Common myeloid progenitor, CD34-positive (primary cell): ENCODE measurements at regions not wholly inside any gene's neighbourhood (a gene's known extent, or its start where the extent isn't known, plus 50 kb on each side); places are given as distances from the start of the nearest gene placed in this dataset.

ENCODE experiments used
- CTCF ChIA-PET: fragments of 350-600 bp; sonication (Branson Sonifier 250); formaldehyde crosslinking; loops from one replicate; lab custom pipeline; 2021; ENCODE audit warnings: antibody characterized with exemption; lab: Charles Lee
- POLR2A ChIA-PET: fragments of 350-600 bp; sonication (Branson Sonifier 250); formaldehyde crosslinking; loops from one replicate; lab custom pipeline; 2021; ENCODE audit warnings: antibody characterized with exemption; lab: Charles Lee
- DNase-seq, 3 donors: peaks; one replicate each; pipeline versions ENCODE4 v3.0.0 to v3.0.0-alpha.2; 2013
- H3K27ac ChIP-seq, 2 experiments: 1 replicate in 1 of 2; 2 replicates in 1 of 2; pipeline ENCODE4 v1.7.0; 2013; ENCODE audit warnings: inconsistent platforms in 2 of 2, low read length in 2 of 2, mild to moderate bottlenecking in 2 of 2, low read depth in 1 of 2, moderate library complexity in 1 of 2; ENCODE audit not compliant: severe bottlenecking in 2 of 2, insufficient read depth in 1 of 2, poor library complexity in 1 of 2
- H3K27me3 ChIP-seq, 5 experiments: replicated peaks in 2 of 5; 1 replicate in 3 of 5; 2 replicates in 2 of 5; pipeline versions ENCODE4 v1.6.1 to v1.7.0; 2013; ENCODE audit warnings: low read length in 4 of 5, mild to moderate bottlenecking in 2 of 5, moderate library complexity in 2 of 5, inconsistent platforms in 1 of 5; ENCODE audit not compliant: insufficient read depth in 5 of 5, control insufficient read depth in 4 of 5
- H3K36me3 ChIP-seq, 4 experiments: 1 replicate in 2 of 4; 2 replicates in 2 of 4; pipeline versions ENCODE4 v1.6.1 to v1.7.0; 2013; ENCODE audit warnings: low read length in 3 of 4, control low read depth in 1 of 4, mild to moderate bottlenecking in 1 of 4; ENCODE audit not compliant: control insufficient read depth in 4 of 4, insufficient read depth in 4 of 4
- H3K4me1 ChIP-seq, 4 experiments: 1 replicate in 3 of 4; 2 replicates in 1 of 4; pipeline versions ENCODE4 v1.6.1 to v1.7.1; 2013; ENCODE audit warnings: low read length in 3 of 4, mild to moderate bottlenecking in 3 of 4, control low read depth in 1 of 4, inconsistent platforms in 1 of 4, moderate library complexity in 1 of 4; ENCODE audit not compliant: control insufficient read depth in 4 of 4, insufficient read depth in 4 of 4; ENCODE audit errors: control extremely low read depth in 1 of 4
- H3K4me3 ChIP-seq, 7 experiments: 1 replicate in 4 of 7; 2 replicates in 3 of 7; pipeline versions ENCODE4 v1.5.1 to v1.7.0; 2013; ENCODE audit warnings: mild to moderate bottlenecking in 7 of 7, low read length in 6 of 7, moderate library complexity in 6 of 7, inconsistent platforms in 2 of 7, low read depth in 2 of 7, control low read depth in 1 of 7; ENCODE audit not compliant: insufficient read depth in 4 of 7, control insufficient read depth in 1 of 7; ENCODE audit errors: extremely low read depth in 1 of 7
- H3K9me3 ChIP-seq, 5 experiments: 1 replicate in 4 of 5; 2 replicates in 1 of 5; pipeline versions ENCODE4 v1.6.1 to v1.7.1; 2013; ENCODE audit warnings: low read length in 4 of 5, mild to moderate bottlenecking in 2 of 5, inconsistent platforms in 1 of 5, low read depth in 1 of 5, moderate library complexity in 1 of 5; ENCODE audit not compliant: control insufficient read depth in 4 of 5, insufficient read depth in 2 of 5; ENCODE audit errors: control extremely low read depth in 1 of 5
- WGBS: methylation state at CpG from one replicate; pipeline ENCODE4 v1.1.5; 2013; ENCODE audit not compliant: insufficient coverage; 5-methylcytosine and 5-hydroxymethylcytosine counted together

DNA sequence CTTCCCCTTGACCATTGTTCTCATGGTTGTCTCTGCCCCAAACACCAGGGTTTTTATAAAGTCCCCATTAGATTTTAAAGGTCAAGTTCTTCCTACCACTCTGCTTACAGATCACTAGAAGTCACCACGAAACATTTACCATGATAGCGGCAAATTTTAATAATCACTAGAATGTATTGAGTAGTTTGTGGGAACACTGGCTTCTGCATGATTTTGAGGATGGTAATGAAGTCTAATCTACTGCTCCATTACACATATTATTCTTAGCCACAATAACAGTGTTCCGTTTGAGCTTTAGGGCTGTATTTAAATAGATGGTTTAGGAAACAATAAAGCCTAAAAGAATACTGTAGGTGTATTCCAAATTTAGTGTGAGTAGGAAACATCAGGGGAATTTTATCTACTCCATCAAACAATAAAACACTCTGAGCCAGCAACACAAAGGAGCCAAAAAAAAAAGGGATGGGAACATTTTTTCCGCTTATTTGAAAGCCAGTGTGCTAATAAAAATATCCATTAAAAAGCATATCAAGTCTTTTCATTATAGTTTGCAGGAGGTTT lies 49.7 kb downstream of the KLF12 start:
- H3K4me3 ChIP-seq: no peak overlapping the region
- H3K27ac ChIP-seq: no peak overlapping the region
- H3K27me3 ChIP-seq: no peaks in the 10 kb centered on the region
- H3K4me1 ChIP-seq: no peaks in the 10 kb centered on the region
- H3K9me3 ChIP-seq: peaks cover 0 to 3% (median under 1%) of the 10 kb centered on the region in 5 experiments
- no peak for DNase-seq
- H3K36me3 ChIP-seq: no peaks in the 10 kb centered on the region
- CTCF ChIA-PET: no interaction called here
- no CpG with 5 or more reads among the region's 4 CpGs for WGBS
- POLR2A ChIA-PET: no interaction called here

DNA sequence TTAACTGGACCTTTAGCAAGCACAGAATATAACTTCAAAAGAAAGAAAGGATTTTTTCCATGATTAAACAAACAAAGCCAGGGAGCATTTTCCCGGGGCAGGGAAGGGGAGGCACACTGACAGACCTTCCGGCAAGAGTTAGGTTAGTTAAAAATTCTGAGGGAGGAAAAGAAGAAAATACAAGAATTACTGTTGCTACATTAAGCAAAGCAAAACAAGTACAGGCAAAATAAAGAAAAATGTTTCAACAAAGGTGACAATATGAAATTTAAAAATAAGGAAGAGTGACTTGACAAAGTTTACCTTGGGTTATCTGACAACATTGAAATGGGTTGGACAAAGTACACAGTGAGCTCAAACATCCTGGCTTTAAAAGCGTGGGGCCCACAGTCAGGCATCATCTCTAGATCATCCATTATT lies 51.5 kb downstream of the KLF12 start:
- Histone ChIP-seq H3K27me3 (no peaks in the 10 kb centered on the region), H3K4me3 (no peak overlapping the region), H3K9me3 (peaks cover 0 to 3% (median 0%) of the 10 kb centered on the region in 5 experiments), H3K36me3 (no peaks in the 10 kb centered on the region), H3K27ac (no peak overlapping the region), H3K4me1 (no peaks in the 10 kb centered on the region)
- 100% methylated on average over 1 of the region's 3 CpGs for WGBS
- CTCF ChIA-PET: no interaction called here
- DNase-seq: no peak
- POLR2A ChIA-PET: no interaction called here

DNA sequence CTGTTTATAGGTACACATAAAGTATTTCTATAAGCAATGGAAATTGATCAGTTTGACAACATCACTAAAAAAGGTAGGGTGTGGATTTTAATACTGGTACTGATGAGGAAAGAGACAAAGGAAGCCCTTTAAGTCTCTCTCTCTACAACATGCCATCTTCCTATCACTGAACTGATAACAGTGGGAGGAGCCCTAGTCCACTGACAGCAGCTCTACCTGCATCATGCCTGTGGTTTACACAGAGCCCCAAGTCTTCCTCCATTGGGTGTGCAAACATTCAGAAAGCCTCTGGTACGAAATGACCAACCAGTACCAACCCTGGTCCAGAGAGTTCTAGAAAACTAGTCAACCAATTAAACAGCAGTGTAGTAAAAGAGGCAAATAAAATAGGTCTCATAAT lies 53.4 kb downstream of the KLF12 start:
- POLR2A ChIA-PET: no interaction called here

DNA sequence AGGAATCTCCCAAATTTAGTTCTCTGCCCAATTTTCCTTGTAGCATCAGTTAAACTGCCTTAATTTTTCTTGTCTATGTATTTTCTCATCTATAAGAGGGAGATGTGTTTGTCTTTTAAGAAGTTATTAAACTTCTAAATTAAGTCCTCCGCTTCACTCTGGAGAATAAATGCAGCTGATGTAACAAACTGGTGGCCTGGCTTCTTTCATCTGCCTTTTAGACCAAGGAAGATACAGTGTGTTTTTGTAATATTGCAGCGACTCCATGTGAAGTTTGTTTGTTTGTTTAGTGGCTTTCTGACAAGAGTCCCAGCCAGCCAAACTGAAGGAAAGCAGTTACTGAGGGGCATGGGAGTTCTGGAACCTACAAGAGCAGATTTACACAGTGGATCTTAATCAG lies 56.4 kb downstream of the KLF12 start:
- no peaks in the 10 kb centered on the region for H3K27me3 ChIP-seq
- WGBS: 80% methylated on average over 1 of the region's 2 CpGs
- ChIA-PET POLR2A (no interaction called here), CTCF (no interaction called here)
- no peaks in the 10 kb centered on the region for H3K9me3 ChIP-seq
- DNase-seq: no peak
- H3K4me1 ChIP-seq: no peaks in the 10 kb centered on the region
- H3K36me3 ChIP-seq: no peaks in the 10 kb centered on the region
- H3K4me3 ChIP-seq: no peak overlapping the region
- H3K27ac ChIP-seq: no peak overlapping the region

More for the DNA sequence above, 53.4 kb downstream of the KLF12 start:
- no peak overlapping the region for H3K27ac ChIP-seq
- no CpG with 5 or more reads among the region's 1 CpG for WGBS
- H3K4me1 ChIP-seq: no peaks in the 10 kb centered on the region
- CTCF ChIA-PET: no interaction called here
- no peaks in the 10 kb centered on the region for H3K36me3 ChIP-seq
- no peaks in the 10 kb centered on the region for H3K9me3 ChIP-seq
- no peak overlapping the region for H3K4me3 ChIP-seq
- DNase-seq: no peak
- no peaks in the 10 kb centered on the region for H3K27me3 ChIP-seq

DNA sequence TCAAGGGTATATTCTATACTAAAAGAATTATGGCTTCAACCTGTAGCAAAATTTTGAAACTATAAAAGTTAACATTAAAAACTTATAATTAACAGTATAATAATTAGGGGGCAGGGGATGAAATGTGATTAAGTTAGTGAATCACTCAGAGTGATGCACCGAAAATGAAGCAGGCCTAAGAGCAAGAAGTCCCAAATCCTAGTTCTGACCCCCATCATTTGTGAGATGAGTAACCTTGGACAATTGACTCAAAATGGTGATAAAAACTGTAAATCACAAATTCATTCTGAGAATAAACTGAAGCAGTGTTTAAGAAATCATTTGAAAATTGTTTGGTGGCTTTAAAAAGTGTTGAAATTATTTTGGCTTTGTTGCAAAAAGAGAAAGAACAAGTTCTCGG lies 56.8 kb downstream of the KLF12 start:
- CTCF ChIA-PET: no interaction called here
- H3K4me3 ChIP-seq: no peak overlapping the region
- H3K9me3 ChIP-seq: peaks cover 0 to 2% (median 0%) of the 10 kb centered on the region in 5 experiments
- no CpG with 5 or more reads among the region's 2 CpGs for WGBS
- DNase-seq: no peak
- no peak overlapping the region for H3K27ac ChIP-seq
- no peaks in the 10 kb centered on the region for H3K36me3 ChIP-seq
- no peaks in the 10 kb centered on the region for H3K4me1 ChIP-seq
- POLR2A ChIA-PET: no interaction called here
- H3K27me3 ChIP-seq: no peaks in the 10 kb centered on the region

DNA sequence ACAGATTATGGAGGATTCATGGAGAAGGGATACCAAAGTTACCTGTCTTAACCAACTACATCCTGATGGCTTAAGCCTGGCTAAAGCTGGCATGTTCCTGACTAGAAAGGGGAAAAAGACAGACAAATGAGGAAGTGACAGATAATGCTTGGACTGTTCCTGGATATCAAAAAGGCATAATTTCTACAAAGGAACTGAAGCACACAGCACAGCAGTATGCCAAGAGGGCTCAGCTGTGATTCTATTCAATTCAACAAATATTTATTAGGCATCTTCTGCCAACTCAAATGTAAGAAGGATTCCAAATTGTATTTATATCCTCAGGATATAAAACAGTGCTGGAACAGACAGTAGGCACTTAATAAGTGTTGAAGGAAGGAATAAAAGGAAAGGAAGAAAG lies 59.5 kb downstream of the KLF12 start:
- no peaks in the 10 kb centered on the region for H3K36me3 ChIP-seq
- peaks cover 5 to 12% (median 7%) of the 10 kb centered on the region in 4 experiments for H3K4me1 ChIP-seq
- ChIA-PET POLR2A (no interaction called here), CTCF (no interaction called here)
- DNase-seq: no peak
- peaks cover 0 to 2% (median 0%) of the 10 kb centered on the region in 5 experiments for H3K9me3 ChIP-seq
- H3K4me3 ChIP-seq: no peak overlapping the region
- H3K27ac ChIP-seq: no peak overlapping the region
- no peaks in the 10 kb centered on the region for H3K27me3 ChIP-seq

DNA sequence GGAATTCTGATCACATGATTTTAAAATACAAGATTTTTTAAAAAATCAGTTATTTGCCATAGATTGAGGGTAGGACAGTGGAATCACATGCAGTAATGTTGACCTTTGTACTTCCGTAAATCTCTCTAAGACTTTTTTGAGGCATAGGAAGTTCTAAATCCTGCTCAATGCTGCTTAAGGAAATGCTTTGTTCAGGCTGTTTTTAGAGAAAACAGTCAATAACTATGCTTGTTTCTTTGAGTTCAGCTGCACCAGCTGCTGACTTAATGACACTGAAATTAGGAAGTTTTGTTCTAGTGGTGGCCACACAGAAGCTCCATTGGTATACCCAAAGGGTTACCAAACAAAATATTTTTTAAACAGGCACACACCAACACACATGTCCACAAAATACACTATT lies 60.9 kb downstream of the KLF12 start:
- no peak overlapping the region for H3K27ac ChIP-seq
- 94% methylated on average over 1 of the region's 1 CpG for WGBS
- H3K27me3 ChIP-seq: no peaks in the 10 kb centered on the region
- H3K4me3 ChIP-seq: no peak overlapping the region
- DNase-seq: no peak
- peaks cover 0 to 2% (median 0%) of the 10 kb centered on the region in 5 experiments for H3K9me3 ChIP-seq
- no peaks in the 10 kb centered on the region for H3K36me3 ChIP-seq
- ChIA-PET POLR2A (no interaction called here), CTCF (interaction anchor here (1.2 kb wide), 1 partner anchor 25 kb away, joined by 4 read pairs; no protein-coding TSS in a partner anchor)
- H3K4me1 ChIP-seq: peaks cover 5 to 12% (median 7%) of the 10 kb centered on the region in 4 experiments
